ENCODE measurements at regions not wholly inside any gene's neighbourhood (a gene's known extent, or its start where the extent isn't known, plus 50 kb on each side); places are given as distances from the start of the nearest gene placed in this dataset.

DNA sequence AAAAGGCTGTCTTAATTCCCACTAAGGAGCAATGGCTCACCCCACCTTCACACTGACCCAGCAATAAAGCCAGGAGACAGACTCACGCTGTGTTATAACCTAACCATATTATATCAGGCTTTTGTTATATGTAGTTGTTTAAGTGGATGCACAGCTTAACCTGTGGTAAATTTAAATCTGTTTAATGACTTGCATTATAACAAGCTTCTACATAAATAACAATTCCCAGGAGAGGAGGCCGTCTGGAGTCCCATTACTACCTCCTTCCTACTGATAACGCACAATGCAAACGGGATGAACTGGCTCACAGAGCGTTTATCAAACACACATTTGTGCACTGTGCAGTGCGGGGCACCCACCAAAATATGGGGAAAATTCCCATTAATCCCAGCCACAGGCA lies 102.1 kb upstream of the MGMT start (continued):
- TF ChIP-seq ZNF175 (CRISPR knock-in tag; IDR thresholded peaks at IDR 0.05; ENCODE audit: low read depth) (no peak), HMG20B (CRISPR knock-in tag; IDR thresholded peaks at IDR 0.05) (no peak), TAL1 (IDR thresholded peaks at IDR 0.05) (no peak), RFX1 (IDR thresholded peaks at IDR 0.05) (no peak), RBFOX2 (IDR thresholded peaks at IDR 0.05; ENCODE audit: low read depth, low read length) (no peak), ETV5 (CRISPR knock-in tag; IDR thresholded peaks at IDR 0.05; ENCODE audit: low read depth) (no peak), ZNF212 (CRISPR knock-in tag; IDR thresholded peaks at IDR 0.05) (no peak)
- TF ChIP-seq, protein P1, sequence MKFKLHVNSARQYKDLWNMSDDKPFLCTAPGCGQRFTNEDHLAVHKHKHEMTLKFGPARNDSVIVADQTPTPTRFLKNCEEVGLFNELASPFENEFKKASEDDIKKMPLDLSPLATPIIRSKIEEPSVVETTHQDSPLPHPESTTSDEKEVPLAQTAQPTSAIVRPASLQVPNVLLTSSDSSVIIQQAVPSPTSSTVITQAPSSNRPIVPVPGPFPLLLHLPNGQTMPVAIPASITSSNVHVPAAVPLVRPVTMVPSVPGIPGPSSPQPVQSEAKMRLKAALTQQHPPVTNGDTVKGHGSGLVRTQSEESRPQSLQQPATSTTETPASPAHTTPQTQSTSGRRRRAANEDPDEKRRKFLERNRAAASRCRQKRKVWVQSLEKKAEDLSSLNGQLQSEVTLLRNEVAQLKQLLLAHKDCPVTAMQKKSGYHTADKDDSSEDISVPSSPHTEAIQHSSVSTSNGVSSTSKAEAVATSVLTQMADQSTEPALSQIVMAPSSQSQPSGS (CRISPR knock-in tag; IDR thresholded peaks at IDR 0.05), result no peak
- TF ChIP-seq, protein P2, sequence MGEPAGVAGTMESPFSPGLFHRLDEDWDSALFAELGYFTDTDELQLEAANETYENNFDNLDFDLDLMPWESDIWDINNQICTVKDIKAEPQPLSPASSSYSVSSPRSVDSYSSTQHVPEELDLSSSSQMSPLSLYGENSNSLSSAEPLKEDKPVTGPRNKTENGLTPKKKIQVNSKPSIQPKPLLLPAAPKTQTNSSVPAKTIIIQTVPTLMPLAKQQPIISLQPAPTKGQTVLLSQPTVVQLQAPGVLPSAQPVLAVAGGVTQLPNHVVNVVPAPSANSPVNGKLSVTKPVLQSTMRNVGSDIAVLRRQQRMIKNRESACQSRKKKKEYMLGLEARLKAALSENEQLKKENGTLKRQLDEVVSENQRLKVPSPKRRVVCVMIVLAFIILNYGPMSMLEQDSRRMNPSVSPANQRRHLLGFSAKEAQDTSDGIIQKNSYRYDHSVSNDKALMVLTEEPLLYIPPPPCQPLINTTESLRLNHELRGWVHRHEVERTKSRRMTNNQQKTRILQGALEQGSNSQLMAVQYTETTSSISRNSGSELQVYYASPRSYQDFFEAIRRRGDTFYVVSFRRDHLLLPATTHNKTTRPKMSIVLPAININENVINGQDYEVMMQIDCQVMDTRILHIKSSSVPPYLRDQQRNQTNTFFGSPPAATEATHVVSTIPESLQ (CRISPR knock-in tag; IDR thresholded peaks at IDR 0.05), result no peak
- TF ChIP-seq, protein P3, sequence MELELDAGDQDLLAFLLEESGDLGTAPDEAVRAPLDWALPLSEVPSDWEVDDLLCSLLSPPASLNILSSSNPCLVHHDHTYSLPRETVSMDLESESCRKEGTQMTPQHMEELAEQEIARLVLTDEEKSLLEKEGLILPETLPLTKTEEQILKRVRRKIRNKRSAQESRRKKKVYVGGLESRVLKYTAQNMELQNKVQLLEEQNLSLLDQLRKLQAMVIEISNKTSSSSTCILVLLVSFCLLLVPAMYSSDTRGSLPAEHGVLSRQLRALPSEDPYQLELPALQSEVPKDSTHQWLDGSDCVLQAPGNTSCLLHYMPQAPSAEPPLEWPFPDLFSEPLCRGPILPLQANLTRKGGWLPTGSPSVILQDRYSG (tag; conservative IDR thresholded peaks at IDR 0.05; ENCODE audit: low read depth), result no peak

Measured in K562 (cell line).